Adrenal gland (tissue), 5 donors: ENCODE measurements at regions not wholly inside any gene's neighbourhood (a gene's known extent, or its start where the extent isn't known, plus 50 kb on each side); places are given as distances from the start of the nearest gene placed in this dataset.

Experiments used
- POLR2A ChIP-seq, 2 donors: fragments of 450-650 bp; IDR thresholded peaks; one replicate each; pipeline ENCODE4 v1.6.1; 2017; ENCODE audit warnings: antibody characterized with exemption in 2 of 2, mild to moderate bottlenecking in 2 of 2, moderate library complexity in 1 of 2
- TF ChIP-seq, protein P1 (sequence below), 6 experiments: fragments of 450-650 bp in 4 of 6; fragments of 200-600 bp in 2 of 6; sonication (generic) in 1 of 6; IDR thresholded peaks; 1 replicate in 5 of 6; 2 replicates in 1 of 6; pipeline versions ENCODE4 v1.5.1 to v1.8.0; 2016 to 2021; ENCODE audit warnings: antibody characterized with exemption in 6 of 6, mild to moderate bottlenecking in 2 of 6, moderate library complexity in 1 of 6
- donor health status: DM: no; HTN: no; CAD: no.

DNA sequence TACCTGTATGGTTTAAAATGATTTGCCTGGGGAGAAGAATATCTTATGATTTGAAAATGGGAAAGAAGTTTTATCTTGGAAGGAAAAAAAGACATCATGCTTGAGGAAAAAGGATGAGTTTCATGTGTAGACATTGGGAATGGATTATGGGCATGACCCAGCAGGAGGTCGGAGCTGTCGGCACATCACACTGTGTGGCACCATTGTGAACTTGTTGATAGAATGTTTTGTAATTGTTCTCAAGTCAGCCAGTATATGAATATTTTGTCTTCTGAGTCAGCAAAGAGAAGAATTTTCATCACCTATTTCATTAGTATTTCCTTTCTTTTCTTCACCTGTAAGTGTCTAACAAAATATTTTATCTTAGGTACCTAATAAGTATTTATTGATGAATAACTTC, 60.0 kb upstream of the HMGA2 start:
- no peak for TF ChIP-seq POLR2A (IDR thresholded peaks at IDR 0.05)
- TF ChIP-seq, protein P1, sequence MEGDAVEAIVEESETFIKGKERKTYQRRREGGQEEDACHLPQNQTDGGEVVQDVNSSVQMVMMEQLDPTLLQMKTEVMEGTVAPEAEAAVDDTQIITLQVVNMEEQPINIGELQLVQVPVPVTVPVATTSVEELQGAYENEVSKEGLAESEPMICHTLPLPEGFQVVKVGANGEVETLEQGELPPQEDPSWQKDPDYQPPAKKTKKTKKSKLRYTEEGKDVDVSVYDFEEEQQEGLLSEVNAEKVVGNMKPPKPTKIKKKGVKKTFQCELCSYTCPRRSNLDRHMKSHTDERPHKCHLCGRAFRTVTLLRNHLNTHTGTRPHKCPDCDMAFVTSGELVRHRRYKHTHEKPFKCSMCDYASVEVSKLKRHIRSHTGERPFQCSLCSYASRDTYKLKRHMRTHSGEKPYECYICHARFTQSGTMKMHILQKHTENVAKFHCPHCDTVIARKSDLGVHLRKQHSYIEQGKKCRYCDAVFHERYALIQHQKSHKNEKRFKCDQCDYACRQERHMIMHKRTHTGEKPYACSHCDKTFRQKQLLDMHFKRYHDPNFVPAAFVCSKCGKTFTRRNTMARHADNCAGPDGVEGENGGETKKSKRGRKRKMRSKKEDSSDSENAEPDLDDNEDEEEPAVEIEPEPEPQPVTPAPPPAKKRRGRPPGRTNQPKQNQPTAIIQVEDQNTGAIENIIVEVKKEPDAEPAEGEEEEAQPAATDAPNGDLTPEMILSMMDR (IDR thresholded peaks at IDR 0.05): no peak
